HG02852 (cell line): ENCODE measurements at regions not wholly inside any gene's neighbourhood (a gene's known extent, or its start where the extent isn't known, plus 50 kb on each side); places are given as distances from the start of the nearest gene placed in this dataset.
A peak's percentile ranks its signal among the peaks of the same experiment; 100 is the strongest.
"Not testable (repeated sequence)": the region's sequence is repeated elsewhere in the genome, so short reads cannot be mapped to it uniquely, and the experiment has no call there.

Experiments used
- ATAC-seq: cut with Tn5 transposase; IDR thresholded peaks from one replicate; pipeline ENCODE4 v1.9.1; 2021; ENCODE audit warnings: mild to moderate bottlenecking, moderate library complexity; ENCODE audit not compliant: unreplicated experiment

DNA sequence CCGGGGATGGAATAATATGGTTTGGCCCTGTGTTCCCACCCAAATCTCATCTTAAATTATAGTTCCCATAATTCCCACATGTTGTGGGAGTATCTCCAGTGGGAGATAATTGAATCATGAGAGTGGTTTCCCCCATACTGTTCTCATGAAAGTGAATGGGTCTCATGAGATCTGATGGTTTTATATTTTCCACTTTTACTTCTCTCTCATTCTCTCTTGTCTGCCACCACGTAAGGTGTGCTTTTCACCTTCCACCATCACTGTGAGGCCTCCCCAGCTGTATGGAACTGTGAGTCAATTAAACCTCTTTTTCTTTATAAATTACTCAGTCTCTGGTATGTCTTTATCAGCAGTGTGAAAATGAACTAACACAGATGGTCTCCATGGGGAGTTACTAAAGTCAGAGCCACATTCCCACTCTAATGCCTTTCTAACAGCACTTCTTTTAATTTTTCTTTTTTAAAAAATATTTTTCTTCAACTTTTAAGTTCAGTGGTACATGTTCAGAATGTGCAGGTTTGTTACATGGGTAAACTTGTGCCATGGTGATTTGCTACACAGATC lies 306.6 kb downstream of the DTHD1 start:
- no peak for ATAC-seq

DNA sequence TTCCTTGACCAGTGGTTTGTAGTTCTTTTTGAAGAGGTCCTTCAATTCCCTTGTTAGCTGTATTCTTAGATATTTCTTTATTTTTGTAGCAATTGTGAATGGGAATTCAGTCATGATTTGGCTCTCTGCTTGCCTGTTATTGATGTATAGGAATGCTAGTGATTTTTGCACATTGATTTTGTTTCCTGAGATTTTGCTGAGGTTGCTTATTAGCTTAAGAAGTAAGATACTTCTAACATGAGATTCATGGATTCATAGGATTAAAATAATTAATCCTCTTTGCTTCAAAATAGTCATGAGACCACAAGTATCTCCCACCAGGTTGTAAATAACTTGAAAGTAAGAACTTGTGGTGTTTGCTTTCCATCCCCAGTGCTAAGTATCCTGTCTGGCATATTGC lies 308.9 kb downstream of the DTHD1 start:
- no peak for ATAC-seq

DNA sequence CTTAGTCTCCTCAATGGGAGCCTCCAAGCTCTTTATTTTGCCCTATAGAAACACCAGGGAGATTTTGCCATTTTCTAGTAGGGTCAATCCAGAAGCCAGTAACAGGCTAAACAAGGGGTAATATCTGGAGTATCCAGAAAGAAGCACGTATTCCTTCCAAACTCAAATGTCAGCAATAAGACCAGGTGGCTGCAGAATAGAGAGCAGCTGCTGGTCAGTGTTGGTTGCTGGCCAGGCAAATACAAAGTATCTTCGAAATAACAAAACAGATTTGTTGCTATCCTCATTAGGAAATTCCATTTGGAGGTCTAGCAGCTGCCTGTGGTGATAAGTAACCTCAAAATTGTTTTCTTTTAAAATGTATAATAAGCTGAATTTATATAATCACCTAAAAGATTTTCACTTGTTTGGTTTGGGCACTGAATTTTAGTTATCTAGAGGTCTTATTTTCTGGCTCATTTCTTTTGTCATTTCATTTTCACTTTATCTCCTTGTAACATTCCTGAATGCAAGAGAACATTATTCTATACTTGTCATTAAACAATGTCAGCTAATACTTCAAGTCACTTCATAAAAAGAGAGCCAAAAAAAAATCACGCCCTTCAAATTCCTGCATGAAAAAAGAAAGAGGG lies 320.6 kb downstream of the DTHD1 start:
- no peak for ATAC-seq

DNA sequence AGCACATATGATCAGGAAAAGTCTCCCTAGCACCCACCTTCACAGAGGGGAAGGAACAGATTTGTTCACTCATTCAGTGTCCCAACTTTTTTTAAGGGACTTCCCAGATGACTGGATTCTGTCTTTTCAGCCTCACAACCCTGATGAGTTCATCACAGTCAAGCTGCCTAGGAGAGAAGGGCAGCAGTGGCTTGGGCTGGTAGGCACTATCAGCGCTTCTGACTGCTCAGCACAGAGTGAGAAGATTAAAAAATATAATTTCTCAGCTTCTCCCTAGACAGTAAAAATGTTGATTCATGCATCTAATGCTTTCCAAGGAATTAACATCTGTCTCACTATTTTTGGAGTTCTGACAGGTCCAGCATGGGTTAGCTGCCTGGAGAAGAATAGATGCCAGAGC lies 328.2 kb downstream of the DTHD1 start:
- no peak for ATAC-seq

DNA sequence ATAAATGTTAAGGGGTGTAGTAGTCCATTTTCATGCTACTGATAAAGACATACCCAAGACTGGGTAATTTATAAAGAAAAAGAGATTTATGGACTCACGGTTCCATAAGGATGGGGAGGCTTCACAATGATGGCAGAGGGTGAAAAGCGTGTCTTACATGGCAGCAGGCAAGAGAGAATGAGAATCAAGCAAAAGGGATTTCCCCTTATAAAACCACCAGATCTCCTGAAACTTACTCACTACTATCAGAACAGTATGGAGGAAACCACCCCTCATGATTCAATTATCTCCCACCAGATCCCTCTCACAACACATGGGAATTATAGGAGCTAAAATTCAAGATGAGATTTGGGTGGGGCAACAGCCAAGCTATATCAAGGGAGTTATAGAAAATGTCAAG lies 329.2 kb downstream of the DTHD1 start:
- no peak for ATAC-seq

DNA sequence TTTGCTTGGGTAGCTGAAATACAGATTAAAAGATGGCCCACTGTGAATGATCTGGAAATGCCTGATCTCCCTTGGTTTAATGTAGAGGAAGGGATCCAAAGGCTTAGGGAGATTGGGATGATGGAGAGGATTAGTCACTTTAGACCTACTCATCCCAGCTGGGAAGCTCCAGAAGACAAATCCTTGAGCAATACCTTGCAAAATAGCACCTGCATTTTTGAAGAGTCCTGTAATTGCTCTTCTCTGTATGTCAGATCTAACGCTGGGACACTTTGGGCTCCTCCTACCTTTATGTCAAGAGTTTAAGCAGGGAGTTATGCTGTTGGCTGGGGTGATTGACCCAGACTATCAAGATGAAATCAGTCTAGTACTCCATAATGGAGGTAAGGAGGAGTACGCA lies 331.7 kb downstream of the DTHD1 start:
- not testable (repeated sequence) for ATAC-seq

DNA sequence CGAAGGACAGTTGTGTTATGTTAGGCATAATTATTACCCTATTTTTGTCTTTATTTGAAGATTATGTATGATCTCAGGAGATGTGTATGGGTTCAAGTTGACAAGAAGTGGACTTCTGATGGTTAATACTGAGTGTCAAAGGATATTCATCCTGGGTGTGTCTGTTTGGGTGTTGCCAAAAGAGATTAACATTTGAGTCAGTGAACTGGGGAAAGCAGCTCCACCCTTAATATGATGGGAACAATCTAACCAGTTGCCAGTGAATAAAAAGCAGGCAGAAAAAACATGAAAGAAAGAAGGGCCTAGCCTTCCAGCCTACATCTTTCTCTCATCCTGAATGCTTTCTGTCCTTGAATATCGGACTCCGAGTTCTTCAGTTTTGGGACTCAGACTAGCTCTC lies 332.6 kb downstream of the DTHD1 start:
- no peak for ATAC-seq

DNA sequence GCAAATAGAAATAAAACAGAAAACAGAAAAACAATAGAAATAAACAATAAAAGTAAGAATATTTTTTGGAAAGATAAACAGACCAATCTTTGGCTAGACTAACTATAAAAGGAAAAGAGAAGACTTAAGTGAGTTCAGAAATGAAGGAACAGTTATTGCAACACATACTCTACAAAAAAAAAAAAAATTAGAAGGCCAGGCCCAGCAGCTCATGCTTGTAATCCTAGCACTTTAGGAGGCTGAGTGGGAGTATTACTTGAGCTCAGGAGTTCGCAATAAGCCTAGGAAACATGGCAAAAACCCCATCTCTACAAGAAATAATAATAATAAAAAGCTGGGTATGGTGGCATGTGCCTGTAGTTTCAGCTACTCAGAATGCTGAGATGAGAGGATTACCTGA lies 336.7 kb downstream of the DTHD1 start:
- ATAC-seq, result no peak

DNA sequence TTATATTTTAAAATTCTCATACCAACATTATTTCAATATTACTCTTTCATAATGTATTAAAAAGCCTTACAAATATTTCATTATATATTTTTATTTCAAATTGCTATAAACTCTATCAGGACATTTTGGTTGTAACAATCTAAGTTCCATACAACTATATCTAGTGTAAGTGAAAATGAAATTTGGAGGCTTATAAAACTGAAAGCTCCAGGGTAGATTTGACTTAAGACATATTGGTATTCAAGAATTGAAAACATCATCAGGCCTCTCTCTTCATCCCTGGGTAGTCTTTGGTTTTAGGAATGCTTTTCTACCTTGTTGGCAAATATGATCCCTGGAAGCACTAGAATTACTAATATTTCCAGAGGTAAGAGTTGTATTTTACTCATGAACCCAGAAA lies 342.6 kb downstream of the DTHD1 start:
- no peak for ATAC-seq

DNA sequence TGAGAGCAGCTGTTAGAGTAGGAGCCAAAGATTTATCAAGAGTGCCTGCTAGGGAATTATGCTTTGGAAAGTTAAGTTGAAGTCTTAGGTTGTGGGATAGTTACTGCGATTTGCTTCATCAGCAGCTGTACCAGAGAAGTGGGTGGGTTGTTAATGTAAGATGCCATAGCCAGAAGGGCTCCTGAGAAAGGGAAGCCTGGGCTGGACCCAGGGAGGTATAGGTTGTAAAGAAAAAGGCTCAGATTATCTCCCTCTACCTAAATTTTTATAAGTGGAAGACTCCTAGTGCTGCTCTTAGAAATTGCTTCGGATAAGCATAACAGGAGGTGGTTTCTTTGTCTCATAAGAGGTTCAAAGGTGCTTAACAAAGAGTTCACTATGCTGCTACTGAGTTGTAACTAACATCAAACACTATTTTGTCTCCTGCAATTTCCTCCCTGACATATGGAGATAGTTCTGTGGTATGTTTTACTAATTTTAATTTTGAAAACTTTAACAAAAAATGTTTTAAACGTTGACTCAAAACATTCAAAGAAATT lies 356.9 kb downstream of the DTHD1 start:
- no peak for ATAC-seq

DNA sequence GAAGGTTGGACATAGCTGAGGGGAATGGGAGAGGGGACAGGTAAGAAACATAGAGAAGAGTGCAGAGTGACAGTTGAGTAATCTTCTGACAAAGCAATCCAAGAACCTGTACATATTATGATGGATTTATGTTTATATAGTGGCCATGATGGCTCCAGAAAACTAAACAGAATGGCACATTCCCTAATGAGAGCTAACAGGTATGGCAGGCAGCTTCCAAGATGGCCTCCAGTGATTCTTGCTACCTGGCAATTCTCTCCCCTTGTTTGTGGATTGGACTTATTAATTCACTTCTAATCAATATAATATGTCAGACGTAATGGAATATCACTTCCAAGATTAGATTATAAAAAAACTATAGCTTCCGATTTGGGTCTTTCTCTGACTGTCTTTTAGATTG lies 359.5 kb downstream of the DTHD1 start:
- ATAC-seq, result no peak

DNA sequence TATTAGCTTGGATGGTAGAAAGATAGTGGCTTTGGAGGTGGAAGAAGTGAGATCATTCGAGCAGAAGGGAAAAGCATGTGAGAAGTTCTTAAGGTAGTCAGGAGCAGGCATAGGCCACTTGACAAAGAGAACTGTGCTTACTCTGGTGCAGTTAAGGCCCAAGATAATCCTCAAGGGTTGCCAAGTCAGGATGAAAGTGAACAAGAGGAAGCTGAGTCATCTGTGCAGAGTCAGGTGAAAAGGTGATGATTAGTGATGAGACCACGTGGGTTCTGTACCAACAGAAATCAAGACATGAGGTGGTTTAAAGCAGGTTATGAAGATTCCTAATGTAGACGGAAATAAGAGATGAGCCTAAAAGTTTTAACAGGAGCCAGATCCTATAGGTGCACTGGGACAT lies 369.8 kb downstream of the DTHD1 start:
- ATAC-seq, result peak; percentile 99

DNA sequence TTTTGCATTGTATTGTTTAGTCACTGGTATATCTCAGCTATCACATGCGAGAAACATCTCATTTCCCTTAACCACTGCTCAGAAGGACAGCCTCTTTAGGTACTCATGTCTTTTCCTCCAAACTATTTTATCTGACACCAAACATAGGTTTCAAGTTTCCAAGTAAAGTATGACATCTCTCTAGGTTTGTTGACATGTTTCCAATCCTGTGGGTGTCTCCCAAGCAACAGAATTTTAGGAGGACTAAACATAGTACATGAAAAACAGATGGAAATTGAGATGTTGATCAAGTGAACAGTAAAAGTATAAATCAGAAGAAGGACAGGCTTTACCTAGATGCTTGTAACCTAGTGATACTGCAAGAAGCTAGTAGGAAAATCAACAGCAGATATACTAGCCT lies 371.4 kb downstream of the DTHD1 start:
- no peak for ATAC-seq

DNA sequence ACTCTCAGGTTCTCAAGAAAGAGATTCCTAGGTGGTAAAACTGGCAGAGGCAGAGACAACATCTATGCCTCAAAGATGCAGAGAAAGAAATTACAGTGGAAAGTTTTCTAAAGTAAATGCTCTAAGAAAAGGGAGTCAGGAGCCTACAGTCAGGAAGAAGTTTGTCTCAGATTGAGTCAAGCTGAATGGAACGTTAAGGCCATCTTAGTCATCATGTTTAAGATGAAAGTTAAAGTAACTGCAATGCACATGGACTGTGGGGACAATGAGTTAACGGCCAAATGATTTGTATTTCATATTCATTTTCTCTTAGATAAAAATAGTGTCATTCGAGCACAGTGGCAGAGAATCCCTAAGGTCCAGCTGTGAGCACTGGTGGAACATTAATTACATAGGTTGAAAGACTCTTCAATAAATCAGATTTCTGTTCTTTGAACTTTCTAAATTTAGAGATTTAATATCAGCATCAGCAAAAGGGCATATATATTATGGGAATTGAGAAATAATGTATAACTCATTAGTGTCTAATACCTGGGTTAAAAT lies 384.6 kb downstream of the DTHD1 start:
- peak; percentile 58 for ATAC-seq

DNA sequence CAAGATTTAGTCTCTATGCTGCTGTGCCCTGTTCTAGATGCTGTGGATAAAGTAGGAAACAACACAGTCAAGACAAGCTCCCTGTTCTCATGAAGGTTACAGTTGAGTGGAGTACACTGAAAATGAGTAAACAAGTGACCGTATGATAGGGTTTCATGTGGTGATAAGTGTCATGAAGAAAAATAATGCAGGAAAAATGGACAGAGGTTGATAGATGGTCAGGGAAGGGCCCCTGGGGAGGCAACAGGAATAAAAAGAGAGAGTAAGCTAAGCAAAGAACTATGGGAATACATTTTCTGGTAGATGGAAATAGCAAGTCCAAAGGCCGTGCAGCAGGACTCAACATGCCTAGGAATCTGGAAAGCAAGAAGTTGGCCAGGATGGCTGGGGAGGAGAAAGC lies 394.0 kb downstream of the DTHD1 start:
- no peak for ATAC-seq

DNA sequence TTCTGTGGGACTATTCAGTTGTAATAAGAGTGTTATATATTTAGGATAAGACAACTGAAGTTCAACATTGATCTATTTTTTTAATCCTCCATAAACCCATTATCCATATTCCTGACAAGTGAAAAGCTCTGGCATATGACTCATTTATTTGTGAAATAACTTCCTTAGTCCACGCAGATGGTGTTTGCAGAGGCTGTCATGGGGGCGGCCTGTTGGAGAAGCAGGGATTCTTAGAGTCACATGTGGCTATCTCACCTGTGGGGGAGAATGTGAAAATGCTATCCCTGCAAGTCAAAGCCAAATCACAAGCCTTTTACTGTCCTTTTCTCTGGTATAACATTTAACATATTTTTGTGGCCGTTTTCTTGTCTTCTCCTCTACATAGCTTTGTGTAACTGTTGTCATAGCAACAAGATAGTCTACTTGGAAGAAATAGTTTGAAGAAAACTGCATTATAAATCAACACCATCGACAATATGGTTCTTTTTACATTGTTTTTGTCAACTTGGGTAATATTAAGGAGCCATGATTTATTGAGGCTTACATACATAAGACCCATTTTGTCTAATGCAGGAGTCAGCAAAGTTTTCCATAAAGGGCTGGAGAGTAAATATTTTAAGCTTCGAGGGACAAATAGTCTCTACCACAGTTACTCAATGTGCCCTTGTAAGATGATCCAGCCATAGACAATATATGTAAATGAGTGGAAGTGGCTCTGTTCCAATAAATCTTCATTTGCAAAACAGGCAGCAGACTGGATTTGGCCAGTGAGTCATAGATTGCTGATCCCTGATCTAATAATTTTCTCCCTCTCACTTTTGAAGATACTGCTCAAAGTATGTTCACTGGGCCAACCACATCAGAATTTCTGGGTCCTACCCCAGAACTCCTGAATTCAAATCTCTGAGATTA lies 395.0 kb downstream of the DTHD1 start:
- ATAC-seq, result no peak

DNA sequence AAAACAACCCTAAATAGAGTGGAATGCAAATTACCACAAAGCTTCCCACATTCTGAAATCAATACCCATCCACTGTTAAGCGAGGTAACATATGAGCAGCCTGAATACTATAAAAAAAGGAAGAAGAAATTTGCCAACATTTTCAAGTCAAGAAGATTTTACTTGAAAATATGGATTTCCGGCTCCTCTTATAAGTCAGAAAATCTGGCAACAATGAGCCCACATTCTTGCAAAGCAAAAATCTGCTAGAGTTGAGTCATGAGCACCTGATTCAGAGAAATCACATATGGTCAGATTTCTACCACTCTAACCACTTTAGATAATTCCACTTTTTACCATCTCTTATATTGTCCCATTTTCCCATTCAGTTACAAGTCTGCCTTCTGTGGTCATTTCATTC lies 395.7 kb downstream of the DTHD1 start:
- no peak for ATAC-seq

DNA sequence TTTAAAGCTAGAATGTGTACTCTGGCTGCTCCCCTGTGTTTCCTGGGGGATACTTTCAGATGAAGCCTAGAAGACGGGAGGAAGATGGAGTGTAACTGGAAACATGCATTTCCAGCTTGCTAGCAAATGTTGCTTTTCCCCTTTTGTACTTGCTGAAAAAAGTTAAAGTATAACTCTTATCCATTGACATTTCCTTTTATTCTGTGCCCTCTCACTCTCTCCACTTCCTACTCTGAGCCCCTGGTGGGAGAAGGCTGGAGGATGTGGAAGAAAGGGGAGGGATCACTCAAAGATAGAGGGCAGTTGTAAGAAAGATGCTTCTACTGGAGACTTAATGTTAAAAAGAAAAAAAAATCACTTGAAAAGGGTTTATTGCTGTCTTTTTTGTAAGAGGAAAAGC lies 396.5 kb downstream of the DTHD1 start:
- ATAC-seq, result no peak

DNA sequence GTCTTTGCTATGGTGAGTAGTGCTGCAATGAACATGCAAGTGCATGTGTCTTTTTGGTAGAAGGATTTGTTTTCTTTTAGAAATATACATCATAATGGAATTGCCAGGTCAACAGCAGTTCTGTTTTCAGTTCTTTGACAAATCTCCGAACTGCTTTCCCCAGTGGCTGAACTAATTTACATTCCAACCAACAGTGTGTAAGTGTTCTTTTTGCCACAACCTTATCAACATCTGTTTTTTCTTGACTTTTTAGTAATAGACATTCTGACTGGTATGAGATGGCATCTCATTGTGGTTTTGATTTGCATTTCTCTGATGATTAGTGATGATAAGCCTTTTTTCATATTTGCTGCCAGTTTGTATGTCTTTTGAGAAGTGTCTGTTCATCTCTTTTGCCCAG lies 406.3 kb downstream of the DTHD1 start:
- ATAC-seq, result no peak

DNA sequence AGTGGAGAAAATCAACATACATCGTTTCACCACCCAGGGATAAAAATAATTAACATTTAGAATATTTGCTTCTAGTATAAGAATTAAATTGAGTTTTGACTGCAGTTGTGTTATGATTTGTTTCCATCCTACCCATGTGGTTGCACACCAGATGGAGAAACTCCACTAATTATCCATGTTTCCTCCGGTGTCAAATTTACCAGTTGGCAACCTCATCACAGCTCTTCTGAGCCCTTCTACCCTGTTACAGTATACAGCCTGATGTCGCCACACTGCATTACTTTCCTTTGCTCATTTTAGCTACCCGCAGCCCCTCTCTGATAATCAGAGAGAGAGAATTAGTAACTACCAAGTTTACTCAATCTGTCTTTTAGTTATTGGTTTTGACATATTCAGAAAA lies 411.2 kb downstream of the DTHD1 start:
- no peak for ATAC-seq

DNA sequence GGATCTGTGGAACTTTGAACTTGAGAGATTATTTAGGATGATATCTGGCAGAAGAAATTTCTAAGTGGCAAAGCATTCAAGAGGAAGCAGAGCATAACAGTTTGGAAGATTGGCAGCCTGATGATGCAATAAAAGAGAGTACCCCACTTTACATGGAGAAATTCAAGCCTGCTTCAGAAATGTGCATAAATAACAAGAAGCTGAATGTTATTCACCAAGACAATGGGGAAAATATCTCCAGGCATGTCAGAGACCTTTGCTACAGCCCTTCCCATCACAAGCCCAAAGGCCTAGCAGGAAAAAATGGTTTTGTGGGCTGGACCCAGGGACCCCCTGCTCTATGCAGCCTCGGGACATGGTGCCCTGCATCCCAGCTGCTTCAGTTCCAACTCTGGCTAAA lies 420.8 kb downstream of the DTHD1 start:
- ATAC-seq, result no peak

DNA sequence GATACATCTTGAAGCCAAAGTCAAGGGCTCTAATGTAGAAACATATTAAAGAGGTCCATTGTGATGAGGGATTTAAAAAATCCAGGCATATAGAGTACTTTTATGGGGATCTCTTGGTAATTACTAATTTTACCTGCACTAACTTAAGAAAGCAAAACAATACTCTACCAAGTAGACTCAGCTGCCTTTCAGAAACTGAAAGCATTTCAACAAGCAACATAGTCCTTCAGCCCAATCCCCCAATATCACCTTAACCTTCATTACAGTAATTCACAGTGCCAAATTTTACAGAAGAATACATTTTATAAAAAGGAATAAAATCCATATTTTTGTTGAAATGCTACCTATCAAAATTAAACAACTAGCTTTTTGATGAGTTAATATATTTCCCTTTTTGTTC lies 422.9 kb downstream of the DTHD1 start:
- no peak for ATAC-seq
